WTC11 (cell line): ENCODE measurements at regions not wholly inside any gene's neighbourhood (a gene's known extent, or its start where the extent isn't known, plus 50 kb on each side); places are given as distances from the start of the nearest gene placed in this dataset.
A peak's percentile ranks its signal among the peaks of the same experiment; 100 is the strongest.

Source experiments
- ATF1 ChIP-seq: sonication (generic); formaldehyde crosslinking; IDR thresholded peaks from 2 replicates; pipeline ENCODE4 v1.8.1; 2023; ENCODE audit warnings: mild to moderate bottlenecking, moderate library complexity, missing genetic modification reagents
- CTCF ChIP-seq: fragments of 200-600 bp; IDR thresholded peaks from 2 replicates; pipeline ENCODE4 v1.8.0; 2022; ENCODE audit warnings: antibody characterized with exemption
- E2F1 ChIP-seq: sonication (generic); formaldehyde crosslinking; IDR thresholded peaks from 2 replicates; pipeline ENCODE4 v1.8.0; 2022; ENCODE audit warnings: mild to moderate bottlenecking, missing genetic modification reagents
- FOXK1 ChIP-seq: sonication (generic); formaldehyde crosslinking; IDR thresholded peaks from 2 replicates; pipeline ENCODE4 v1.8.0; 2022; ENCODE audit warnings: mild to moderate bottlenecking, moderate library complexity, missing genetic modification reagents
- JUN ChIP-seq: sonication (generic); formaldehyde crosslinking; IDR thresholded peaks from 2 replicates; pipeline ENCODE4 v1.8.0; 2023; ENCODE audit warnings: mild to moderate bottlenecking, missing genetic modification reagents
- MAX ChIP-seq: sonication (generic); formaldehyde crosslinking; IDR thresholded peaks from 2 replicates; pipeline ENCODE4 v1.8.0; 2022; ENCODE audit warnings: mild to moderate bottlenecking, missing genetic modification reagents
- NFE2L1 ChIP-seq: sonication (generic); formaldehyde crosslinking; IDR thresholded peaks from 2 replicates; pipeline ENCODE4 v1.8.1; 2023; ENCODE audit warnings: missing genetic modification reagents
- PREB ChIP-seq: sonication (generic); formaldehyde crosslinking; IDR thresholded peaks from 2 replicates; pipeline ENCODE4 v1.8.1; 2022; ENCODE audit warnings: mild to moderate bottlenecking, missing genetic modification reagents, moderate library complexity, borderline replicate concordance
- RELA ChIP-seq: sonication (generic); formaldehyde crosslinking; IDR thresholded peaks from 2 replicates; pipeline ENCODE4 v1.8.1; 2022; ENCODE audit warnings: missing genetic modification reagents, mild to moderate bottlenecking, borderline replicate concordance
- SP1 ChIP-seq: sonication (generic); formaldehyde crosslinking; conservative IDR thresholded peaks from 2 replicates; pipeline ENCODE4 v1.8.1; 2022; ENCODE audit warnings: missing genetic modification reagents
- STAT6 ChIP-seq: sonication (generic); formaldehyde crosslinking; conservative IDR thresholded peaks from 2 replicates; pipeline ENCODE4 v1.8.1; 2023; ENCODE audit warnings: mild to moderate bottlenecking, low read depth, missing genetic modification reagents, moderate library complexity
- TEAD4 ChIP-seq: sonication (generic); formaldehyde crosslinking; IDR thresholded peaks from 2 replicates; pipeline ENCODE4 v1.8.0; 2022; ENCODE audit warnings: mild to moderate bottlenecking, missing genetic modification reagents
- USF2 ChIP-seq: sonication (generic); formaldehyde crosslinking; IDR thresholded peaks from 2 replicates; pipeline ENCODE4 v1.8.1; 2023; ENCODE audit warnings: mild to moderate bottlenecking, missing genetic modification reagents, moderate library complexity
- ZNF512 ChIP-seq: sonication (generic); formaldehyde crosslinking; IDR thresholded peaks from 2 replicates; pipeline ENCODE4 v1.8.1; 2022; ENCODE audit warnings: missing genetic modification reagents, borderline replicate concordance

GRCh38 chr1:11362547-11363021 lies 89.6 kb downstream of the UBIAD1 start:
- no peak for TF ChIP-seq FOXK1
- no peak for TF ChIP-seq MAX (CRISPR knock-in tag)
- TF ChIP-seq NFE2L1 (CRISPR knock-in tag), result no peak
- no peak for TF ChIP-seq E2F1
- no peak for TF ChIP-seq CTCF
- TF ChIP-seq SP1 (CRISPR knock-in tag), result no peak
- no peak for TF ChIP-seq TEAD4
- TF ChIP-seq ZNF512, result no peak
- TF ChIP-seq JUN (CRISPR knock-in tag), result no peak
- TF ChIP-seq STAT6 (CRISPR knock-in tag), result no peak
- TF ChIP-seq RELA, result no peak
- no peak for TF ChIP-seq PREB (CRISPR knock-in tag)
- no peak for TF ChIP-seq ATF1
- peak; percentile 57 for TF ChIP-seq USF2
